ENCODE measurements at regions not wholly inside any gene's neighbourhood (a gene's known extent, or its start where the extent isn't known, plus 50 kb on each side); places are given as distances from the start of the nearest gene placed in this dataset.
"Not testable (repeated sequence)": the region's sequence is repeated elsewhere in the genome, so short reads cannot be mapped to it uniquely, and the experiment has no call there.

DNA sequence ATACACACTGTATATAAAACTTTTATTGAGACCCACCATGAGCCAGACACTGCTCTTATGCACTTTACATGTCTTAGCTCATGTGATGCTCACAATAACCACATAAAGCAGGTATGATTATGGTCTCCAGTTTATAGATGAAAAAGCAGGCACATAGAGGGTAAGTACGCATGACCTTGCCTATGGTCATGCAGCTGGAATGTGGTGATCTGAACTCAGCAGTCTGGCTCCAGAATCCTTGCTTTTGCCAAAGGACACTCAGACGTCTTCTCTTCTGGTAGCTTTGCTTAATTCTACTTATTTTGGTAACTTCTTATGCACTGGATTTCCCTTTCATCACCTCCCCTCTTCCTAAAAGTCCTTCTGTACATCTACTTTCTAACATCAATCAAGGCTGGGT lies 103.3 kb upstream of the CRY1 start:
- no peaks in the 10 kb centered on the region for H3K4me1 Mint-ChIP-seq (ENCODE audit: low read depth in 2 of 2)
- H3K9me3 Mint-ChIP-seq, result peaks cover 2% of the 10 kb centered on the region
- no peak overlapping the region for H3K27ac Mint-ChIP-seq
- no peak overlapping the region for H3K4me3 Mint-ChIP-seq
- peaks cover 4% of the 10 kb centered on the region for H3K36me3 Mint-ChIP-seq
- H3K27me3 Mint-ChIP-seq, result peaks cover 12 to 28% of the 10 kb centered on the region in 2 donors
- DNase-seq (ENCODE audit: low spot score), result no peak
- ATAC-seq, result no peak

DNA sequence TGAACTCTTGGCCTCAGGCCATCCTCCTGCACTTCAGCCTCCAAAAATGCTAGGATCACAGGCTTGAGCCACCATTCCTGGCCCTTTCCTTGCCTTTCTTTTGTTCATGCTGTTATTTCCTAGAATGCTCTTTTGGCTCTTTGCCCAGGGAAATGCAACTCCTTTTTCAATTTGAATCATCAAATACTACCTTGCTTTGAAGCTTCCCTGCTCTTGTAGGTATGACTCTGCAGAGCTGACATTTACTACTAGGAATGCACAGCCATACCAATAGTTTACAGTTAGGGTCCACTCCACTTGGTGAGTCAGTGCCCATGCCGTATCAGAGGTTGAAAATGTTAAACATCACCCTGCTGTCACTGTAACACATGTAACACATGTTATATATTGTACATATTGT lies 107.0 kb upstream of the CRY1 start:
- H3K36me3 Mint-ChIP-seq, result no peaks in the 10 kb centered on the region
- H3K4me1 Mint-ChIP-seq (ENCODE audit: low read depth in 2 of 2), result no peaks in the 10 kb centered on the region
- DNase-seq (ENCODE audit: low spot score), result no peak

DNA sequence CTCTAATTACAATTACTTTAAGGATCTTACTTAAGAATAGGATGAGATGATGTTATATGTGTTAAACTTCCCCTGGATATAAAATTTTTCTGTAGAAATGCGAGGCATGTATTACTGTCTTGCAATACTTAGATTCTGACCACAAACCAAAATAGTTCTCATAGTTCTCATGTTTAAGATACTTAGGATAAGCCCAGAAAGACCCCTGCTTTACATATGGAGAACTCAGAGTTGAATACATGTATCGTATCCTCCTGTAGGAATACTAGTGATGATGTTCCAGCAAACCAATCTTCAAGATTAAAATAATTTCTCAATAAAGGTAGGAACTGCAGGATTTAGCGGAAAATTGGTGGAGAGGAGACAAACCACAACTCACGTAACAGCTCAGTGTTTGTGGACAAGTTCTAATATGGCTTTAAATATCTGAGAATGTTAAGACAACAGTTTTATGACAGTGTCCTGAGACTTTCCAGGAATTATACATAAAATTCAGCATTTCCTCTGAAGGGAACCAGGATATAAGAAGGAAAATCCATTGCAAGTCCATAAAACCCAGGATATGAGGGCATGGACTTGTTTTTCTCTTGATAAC lies 114.7 kb upstream of the CRY1 start:
- no peaks in the 10 kb centered on the region for H3K4me1 Mint-ChIP-seq (ENCODE audit: low read depth in 2 of 2)
- H3K4me3 Mint-ChIP-seq, result no peak overlapping the region
- H3K36me3 Mint-ChIP-seq, result no peaks in the 10 kb centered on the region
- no peak overlapping the region for H3K27ac Mint-ChIP-seq
- no peaks in the 10 kb centered on the region for H3K9me3 Mint-ChIP-seq
- H3K27me3 Mint-ChIP-seq, result peaks cover 16 to 21% of the 10 kb centered on the region in 2 donors
- no peak for DNase-seq (ENCODE audit: low spot score)
- no peak for ATAC-seq

More for the DNA sequence above, 107.0 kb upstream of the CRY1 start:
- Mint-ChIP-seq H3K9me3 (no peaks in the 10 kb centered on the region), H3K27me3 (peaks cover 13 to 31% of the 10 kb centered on the region in 2 donors), H3K4me3 (no peak overlapping the region), H3K27ac (no peak overlapping the region)
- no peak for ATAC-seq

DNA sequence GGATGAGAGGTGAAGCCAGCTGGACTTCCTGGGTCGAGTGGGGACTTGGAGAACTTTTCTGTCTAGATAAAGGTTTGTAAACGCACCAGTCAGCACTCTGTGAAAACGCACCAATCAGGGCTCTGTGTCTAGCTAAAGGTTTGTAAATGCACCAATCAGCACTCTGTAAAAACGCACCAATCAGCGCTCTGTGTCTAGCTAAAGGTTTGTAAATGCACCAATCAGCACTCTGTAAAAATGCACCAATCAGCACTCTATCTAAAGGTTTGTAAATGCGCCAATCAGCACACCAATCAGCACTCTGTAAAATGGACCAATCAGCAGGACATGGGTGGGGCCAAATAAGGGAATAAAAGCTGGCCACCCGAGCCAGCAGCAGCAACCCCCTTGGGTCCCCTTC lies 116.4 kb upstream of the CRY1 start:
- H3K9me3 Mint-ChIP-seq; H3K4me1 Mint-ChIP-seq (ENCODE audit: low read depth in 2 of 2); H3K36me3 Mint-ChIP-seq; H3K27ac Mint-ChIP-seq; H3K4me3 Mint-ChIP-seq; DNase-seq (ENCODE audit: low spot score); ATAC-seq: not testable (repeated sequence)
- peaks cover 14 to 21% of the 10 kb centered on the region in 2 donors for H3K27me3 Mint-ChIP-seq

DNA sequence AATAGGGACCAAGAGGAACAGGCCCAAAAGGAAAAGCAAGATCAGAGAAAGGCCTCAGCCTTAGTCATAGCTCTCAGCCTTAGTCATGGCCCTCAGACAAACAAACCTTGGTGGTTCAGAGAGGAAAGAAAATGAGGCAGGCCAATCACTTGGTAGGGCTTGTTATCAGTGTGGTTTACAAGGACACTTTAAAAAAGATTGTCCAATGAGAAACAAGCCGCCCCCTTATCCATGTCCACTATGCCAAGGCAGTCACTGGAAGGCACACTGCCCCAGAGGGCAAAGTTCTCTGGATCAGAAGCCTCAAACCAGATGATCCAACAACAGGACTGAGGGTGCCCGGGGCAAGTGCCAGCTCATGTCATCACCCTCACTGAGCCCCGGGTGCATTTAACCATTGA lies 121.0 kb upstream of the CRY1 start:
- not testable (repeated sequence) for H3K4me3 Mint-ChIP-seq; H3K27ac Mint-ChIP-seq; ATAC-seq; H3K36me3 Mint-ChIP-seq; DNase-seq (ENCODE audit: low spot score); H3K9me3 Mint-ChIP-seq; H3K4me1 Mint-ChIP-seq (ENCODE audit: low read depth in 2 of 2)
- peaks cover 0 to 13% of the 10 kb centered on the region in 2 donors for H3K27me3 Mint-ChIP-seq

DNA sequence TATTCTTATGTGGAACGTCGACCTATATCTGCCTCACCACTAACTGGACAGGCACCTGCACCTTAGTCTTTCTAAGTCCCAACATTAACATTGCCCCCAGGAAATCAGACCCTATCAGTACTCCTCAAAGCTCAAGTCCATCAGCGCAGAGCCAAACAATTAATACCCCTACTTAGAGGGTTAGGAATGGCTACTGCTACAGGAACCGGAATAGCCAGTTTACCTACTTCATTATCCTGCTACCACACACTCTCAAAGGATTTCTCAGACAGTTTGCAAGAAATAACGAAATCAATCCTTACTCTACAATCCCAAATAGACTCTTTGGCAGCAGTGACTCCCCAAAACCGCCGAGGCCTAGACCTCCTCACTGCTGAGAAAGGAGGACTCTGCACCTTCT lies 123.1 kb upstream of the CRY1 start:
- H3K4me3 Mint-ChIP-seq; H3K4me1 Mint-ChIP-seq (ENCODE audit: low read depth in 2 of 2); ATAC-seq; H3K9me3 Mint-ChIP-seq; H3K27ac Mint-ChIP-seq; DNase-seq (ENCODE audit: low spot score); H3K36me3 Mint-ChIP-seq: not testable (repeated sequence)
- peaks cover 13 to 20% of the 10 kb centered on the region in 2 donors for H3K27me3 Mint-ChIP-seq

DNA sequence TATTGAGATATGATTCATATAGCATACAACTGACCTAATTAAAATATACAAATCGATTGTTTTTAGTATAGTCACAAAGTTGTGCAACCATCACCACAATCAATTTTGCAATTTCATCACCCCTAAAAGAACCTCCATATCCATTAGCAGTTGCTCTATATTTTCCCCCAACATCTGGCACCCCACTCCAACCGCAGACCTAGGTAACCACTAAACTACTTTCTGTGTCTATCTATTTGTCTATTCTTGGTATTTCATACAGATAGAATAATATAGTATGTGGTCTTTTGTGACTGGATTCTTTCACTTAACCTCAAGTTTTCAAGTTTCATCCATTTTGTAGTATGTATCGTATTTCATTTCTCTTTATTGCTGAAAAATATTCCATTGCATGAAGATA lies 126.0 kb upstream of the CRY1 start:
- no peaks in the 10 kb centered on the region for H3K4me1 Mint-ChIP-seq (ENCODE audit: low read depth in 2 of 2)
- ATAC-seq, result no peak
- H3K27ac Mint-ChIP-seq, result no peak overlapping the region
- no peak overlapping the region for H3K4me3 Mint-ChIP-seq
- peaks cover 31% of the 10 kb centered on the region in 2 donors for H3K27me3 Mint-ChIP-seq
- no peak for DNase-seq (ENCODE audit: low spot score)
- H3K9me3 Mint-ChIP-seq, result no peaks in the 10 kb centered on the region
- H3K36me3 Mint-ChIP-seq, result no peaks in the 10 kb centered on the region

DNA sequence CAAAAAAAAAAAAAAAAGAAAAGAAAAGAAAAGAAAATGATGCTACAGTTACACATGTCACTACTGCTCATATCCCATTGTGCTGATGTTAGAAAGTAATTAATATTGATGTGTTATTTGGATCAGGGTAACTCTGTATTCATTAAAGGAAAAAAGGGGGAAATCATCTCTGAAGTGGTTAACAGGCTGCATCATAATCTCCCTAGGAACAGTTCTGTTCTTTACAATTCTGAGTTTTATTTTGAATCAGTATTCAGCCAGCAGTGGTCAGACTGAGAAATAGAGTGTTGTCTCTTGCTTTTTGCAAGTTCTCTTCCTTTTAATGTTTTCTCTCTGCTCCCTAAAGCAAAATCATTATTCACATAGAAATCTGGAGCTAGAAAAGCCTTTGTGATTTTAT lies 128.6 kb upstream of the CRY1 start:
- DNase-seq (ENCODE audit: low spot score), result no peak
- H3K9me3 Mint-ChIP-seq, result no peaks in the 10 kb centered on the region
- no peaks in the 10 kb centered on the region for H3K4me1 Mint-ChIP-seq (ENCODE audit: low read depth in 2 of 2)
- no peak overlapping the region for H3K27ac Mint-ChIP-seq
- H3K36me3 Mint-ChIP-seq, result no peaks in the 10 kb centered on the region
- no peak overlapping the region for H3K4me3 Mint-ChIP-seq
- peaks cover 31% of the 10 kb centered on the region in 2 donors for H3K27me3 Mint-ChIP-seq
- ATAC-seq, result peak; percentile 45 to 86

DNA sequence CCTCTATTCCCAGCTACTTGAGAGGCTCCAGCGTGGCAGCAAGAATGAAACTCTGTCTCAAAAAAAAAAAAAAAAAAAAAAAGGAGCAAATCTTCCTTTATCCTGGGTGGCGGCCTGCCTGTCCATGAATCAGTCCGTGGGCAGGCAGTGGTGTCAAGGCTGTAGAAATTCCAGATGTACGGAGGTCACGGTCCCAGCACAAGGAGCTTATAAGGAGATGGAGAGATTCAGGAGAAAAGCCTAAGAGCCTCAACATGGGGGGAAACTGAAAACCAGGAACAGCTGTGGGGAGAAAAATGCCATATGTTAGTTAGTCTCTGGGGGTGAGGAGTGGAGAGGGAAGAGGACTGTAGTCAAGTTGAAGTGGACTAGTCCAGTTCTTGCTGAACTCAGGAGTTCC lies 130.5 kb upstream of the CRY1 start:
- Mint-ChIP-seq H3K27me3 (peaks cover 29 to 31% of the 10 kb centered on the region in 2 donors), H3K9me3 (no peaks in the 10 kb centered on the region), H3K27ac (no peak overlapping the region), H3K4me1 (ENCODE audit: low read depth in 2 of 2) (no peaks in the 10 kb centered on the region), H3K36me3 (no peaks in the 10 kb centered on the region), H3K4me3 (no peak overlapping the region)
- ATAC-seq (no peak), DNase-seq (ENCODE audit: low spot score) (no peak)

DNA sequence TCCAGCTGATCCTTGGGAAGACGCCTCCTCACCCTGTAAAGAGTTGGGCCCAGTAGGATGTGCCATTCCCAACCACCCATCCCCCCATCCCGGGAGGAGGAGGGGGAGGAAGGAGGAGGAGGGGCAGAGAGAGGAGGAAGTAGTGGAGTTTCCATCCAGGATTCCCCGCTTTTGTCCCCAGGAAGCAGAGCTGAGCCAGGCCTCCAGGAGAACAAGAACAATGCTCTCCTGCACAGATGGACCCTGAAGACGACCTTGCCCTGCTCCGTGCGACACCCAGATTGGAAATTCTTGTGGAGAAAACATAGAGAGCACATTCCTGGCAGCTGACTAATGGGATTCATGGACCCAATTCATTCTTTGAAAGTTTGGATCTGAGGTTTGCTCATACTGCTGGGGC lies 132.3 kb upstream of the CRY1 start:
- ATAC-seq, result no peak
- Mint-ChIP-seq H3K36me3 (no peaks in the 10 kb centered on the region), H3K27ac (no peak overlapping the region), H3K27me3 (peaks cover 20 to 26% of the 10 kb centered on the region in 2 donors), H3K4me1 (ENCODE audit: low read depth in 2 of 2) (no peaks in the 10 kb centered on the region), H3K4me3 (no peak overlapping the region), H3K9me3 (no peaks in the 10 kb centered on the region)
- DNase-seq (ENCODE audit: low spot score), result no peak

DNA sequence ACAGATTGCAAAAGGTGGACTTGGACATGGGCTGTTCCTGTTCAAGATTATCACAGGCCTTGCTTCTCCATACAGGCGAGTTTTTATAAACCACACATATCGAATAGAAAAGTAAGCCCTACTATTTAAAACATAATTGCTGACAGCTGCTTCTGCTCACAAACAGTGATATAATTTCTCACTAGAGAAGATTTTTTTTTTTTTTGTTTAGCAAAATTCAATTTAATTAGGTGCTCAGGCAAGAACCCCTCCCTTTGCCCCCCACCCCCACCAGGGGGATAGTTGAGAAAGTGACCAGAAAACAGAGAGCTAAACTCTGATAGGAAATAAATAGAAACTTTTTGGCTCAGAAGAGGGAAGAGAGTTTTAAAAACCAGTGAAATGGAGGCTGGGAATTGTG lies 132.8 kb upstream of the CRY1 start:
- no peaks in the 10 kb centered on the region for H3K36me3 Mint-ChIP-seq
- no peak for ATAC-seq

DNA sequence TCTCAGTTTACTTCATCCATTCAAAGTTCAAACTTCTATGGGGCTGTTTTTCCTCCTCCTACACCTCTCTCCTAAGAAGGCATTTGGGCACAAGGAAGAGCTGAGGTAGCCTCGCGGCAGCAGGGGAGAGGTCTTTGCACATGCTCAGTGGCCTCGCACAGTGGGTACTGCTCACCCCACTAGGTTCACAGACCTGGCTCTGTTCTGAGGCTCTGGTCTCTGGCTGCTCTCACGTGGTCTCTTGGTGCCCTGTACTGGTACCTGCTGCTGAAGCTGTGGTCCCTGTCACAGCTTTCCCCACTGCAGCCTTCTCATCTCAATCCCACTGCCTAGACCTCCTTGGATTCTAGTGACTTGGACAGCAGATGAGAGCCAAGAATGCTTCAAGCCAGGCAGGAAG lies 134.7 kb upstream of the CRY1 start:
- Mint-ChIP-seq H3K4me3 (no peak overlapping the region), H3K9me3 (no peaks in the 10 kb centered on the region), H3K27me3 (peaks cover 8 to 11% of the 10 kb centered on the region in 2 donors), H3K4me1 (ENCODE audit: low read depth in 2 of 2) (no peaks in the 10 kb centered on the region), H3K27ac (no peak overlapping the region), H3K36me3 (no peaks in the 10 kb centered on the region)
- no peak for ATAC-seq
- DNase-seq (ENCODE audit: low spot score), result no peak

More for the DNA sequence above, 132.8 kb upstream of the CRY1 start:
- Mint-ChIP-seq H3K9me3 (no peaks in the 10 kb centered on the region), H3K4me3 (no peak overlapping the region), H3K27ac (no peak overlapping the region), H3K4me1 (ENCODE audit: low read depth in 2 of 2) (no peaks in the 10 kb centered on the region), H3K27me3 (peaks cover 18 to 21% of the 10 kb centered on the region in 2 donors)
- DNase-seq (ENCODE audit: low spot score), result no peak

DNA sequence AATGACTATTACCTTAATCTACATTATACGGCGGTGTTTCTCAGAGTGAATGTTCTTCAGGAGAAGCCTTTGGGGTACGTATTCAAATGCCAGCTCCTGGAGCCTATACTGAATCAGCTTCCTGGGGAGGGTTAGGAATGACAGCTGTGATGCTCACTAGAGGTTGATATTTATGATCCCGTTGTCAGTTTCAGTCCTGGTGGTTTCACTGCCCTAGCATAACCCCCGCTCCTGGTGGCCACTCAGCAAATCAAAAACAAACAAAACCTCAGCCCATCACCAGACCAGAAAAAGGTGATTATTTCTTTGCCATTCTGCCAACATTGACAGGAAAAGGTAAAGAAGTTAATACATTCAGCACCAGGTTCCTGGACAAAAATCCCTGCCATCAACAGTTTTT lies 136.5 kb upstream of the CRY1 start:
- Mint-ChIP-seq H3K4me1 (ENCODE audit: low read depth in 2 of 2) (no peaks in the 10 kb centered on the region), H3K9me3 (no peaks in the 10 kb centered on the region), H3K27me3 (peaks cover 0 to 3% of the 10 kb centered on the region in 2 donors), H3K36me3 (no peaks in the 10 kb centered on the region), H3K4me3 (no peak overlapping the region), H3K27ac (no peak overlapping the region)
- DNase-seq (ENCODE audit: low spot score), result no peak
- ATAC-seq, result no peak

DNA sequence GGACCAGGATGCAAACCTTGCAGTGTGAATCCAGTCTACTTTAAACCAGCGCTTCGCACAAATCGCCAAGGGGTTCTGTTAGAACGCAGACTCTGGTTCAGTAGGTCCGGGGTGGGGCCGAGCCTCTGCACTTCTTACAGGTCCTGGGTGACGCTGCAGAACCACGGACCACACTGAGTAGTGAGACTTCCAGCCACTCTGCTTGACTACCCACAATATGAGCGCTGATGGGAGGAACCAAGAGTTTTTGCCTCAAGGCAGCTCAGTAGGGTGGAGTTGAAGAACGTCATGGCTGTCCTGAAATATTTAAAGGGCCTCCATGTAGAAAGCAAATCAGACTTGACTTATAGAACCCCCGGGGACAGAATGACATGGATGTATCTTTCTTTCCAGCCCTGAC lies 138.0 kb upstream of the CRY1 start:
- Mint-ChIP-seq H3K36me3 (no peaks in the 10 kb centered on the region), H3K4me3 (no peak overlapping the region), H3K27ac (no peak overlapping the region), H3K27me3 (peaks cover 0 to 5% of the 10 kb centered on the region in 2 donors), H3K9me3 (no peaks in the 10 kb centered on the region), H3K4me1 (ENCODE audit: low read depth in 2 of 2) (no peaks in the 10 kb centered on the region)
- ATAC-seq (no peak), DNase-seq (ENCODE audit: low spot score) (no peak)

DNA sequence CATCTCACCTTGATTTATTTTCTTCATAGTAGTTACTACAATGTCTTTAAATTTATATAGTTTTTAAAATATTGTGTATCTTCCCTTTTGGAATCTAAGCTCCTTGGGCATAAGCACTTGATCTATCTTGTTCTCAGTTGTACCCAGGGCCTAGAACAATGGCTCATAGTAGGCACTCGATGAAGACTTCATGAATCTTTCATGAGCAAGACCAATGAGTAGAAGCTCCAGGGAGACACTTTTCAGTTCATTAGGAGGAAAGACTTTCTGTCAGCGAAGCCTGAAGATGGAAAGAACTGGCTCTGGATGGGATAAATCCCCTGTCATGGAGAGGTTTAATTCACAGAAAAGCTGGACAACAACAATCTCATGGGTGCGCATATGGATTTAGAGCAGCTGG lies 140.2 kb upstream of the CRY1 start:
- Mint-ChIP-seq H3K27me3 (peaks cover 5 to 16% of the 10 kb centered on the region in 2 donors), H3K36me3 (no peaks in the 10 kb centered on the region), H3K9me3 (no peaks in the 10 kb centered on the region), H3K4me3 (no peak overlapping the region), H3K27ac (no peak overlapping the region), H3K4me1 (ENCODE audit: low read depth in 2 of 2) (peaks cover 0 to 5% of the 10 kb centered on the region in 2 donors)
- ATAC-seq (no peak), DNase-seq (ENCODE audit: low spot score) (no peak)
